ENCODE measurements at regions not wholly inside any gene's neighbourhood (a gene's known extent, or its start where the extent isn't known, plus 50 kb on each side); places are given as distances from the start of the nearest gene placed in this dataset.

GRCh38 chr21:16767201-16767600 is 745.6 kb upstream of the CXADR start:
- Histone ChIP-seq H3K27me3 (no peaks in the 10 kb centered on the region), H3K27ac (no peak overlapping the region), H3K9me3 (no peaks in the 10 kb centered on the region), H3K4me3 (no peak overlapping the region), H3K36me3 (no peaks in the 10 kb centered on the region), H3K4me1 (no peaks in the 10 kb centered on the region)
- TF ChIP-seq CTCF (IDR thresholded peaks at IDR 0.05) = no peak
- DNase-seq (ENCODE audit: low spot score) = no peak

- no peaks in the 10 kb centered on the region for H3K36me3 ChIP-seq
- H3K9me3 ChIP-seq = no peaks in the 10 kb centered on the region
- TF ChIP-seq CTCF (IDR thresholded peaks at IDR 0.05) = no peak
- DNase-seq (ENCODE audit: low spot score) = no peak
- no peaks in the 10 kb centered on the region for H3K27me3 ChIP-seq
- H3K4me1 ChIP-seq = no peaks in the 10 kb centered on the region
- H3K4me3 ChIP-seq = no peak overlapping the region
- H3K27ac ChIP-seq = no peak overlapping the region
These were observed 744.7 kb upstream of the CXADR start for GRCh38 chr21:16768096-16768495.

- Histone ChIP-seq H3K36me3 (no peaks in the 10 kb centered on the region), H3K27me3 (no peaks in the 10 kb centered on the region), H3K27ac (no peak overlapping the region), H3K4me1 (no peaks in the 10 kb centered on the region), H3K9me3 (no peaks in the 10 kb centered on the region), H3K4me3 (no peak overlapping the region)
- TF ChIP-seq CTCF (IDR thresholded peaks at IDR 0.05) = no peak
- DNase-seq (ENCODE audit: low spot score) = no peak
These were observed 742.6 kb upstream of the CXADR start for GRCh38 chr21:16770266-16770665.

GRCh38 chr21:16773206-16773605 is 739.6 kb upstream of the CXADR start:
- Histone ChIP-seq H3K27ac (no peak overlapping the region), H3K36me3 (no peaks in the 10 kb centered on the region), H3K4me3 (no peak overlapping the region), H3K27me3 (no peaks in the 10 kb centered on the region), H3K4me1 (no peaks in the 10 kb centered on the region), H3K9me3 (no peaks in the 10 kb centered on the region)
- DNase-seq (ENCODE audit: low spot score) = no peak
- no peak for TF ChIP-seq CTCF (IDR thresholded peaks at IDR 0.05)

GRCh38 chr21:16775076-16775475 is 737.8 kb upstream of the CXADR start:
- no peaks in the 10 kb centered on the region for H3K27me3 ChIP-seq
- TF ChIP-seq CTCF (IDR thresholded peaks at IDR 0.05) = no peak
- no peak overlapping the region for H3K27ac ChIP-seq
- H3K4me1 ChIP-seq = no peaks in the 10 kb centered on the region
- no peak for DNase-seq (ENCODE audit: low spot score)
- no peaks in the 10 kb centered on the region for H3K9me3 ChIP-seq
- H3K36me3 ChIP-seq = no peaks in the 10 kb centered on the region
- H3K4me3 ChIP-seq = no peak overlapping the region

- Histone ChIP-seq H3K9me3 (no peaks in the 10 kb centered on the region), H3K27me3 (no peaks in the 10 kb centered on the region), H3K36me3 (no peaks in the 10 kb centered on the region), H3K4me3 (no peak overlapping the region), H3K4me1 (no peaks in the 10 kb centered on the region), H3K27ac (no peak overlapping the region)
- DNase-seq (ENCODE audit: low spot score) = no peak
- TF ChIP-seq CTCF (IDR thresholded peaks at IDR 0.05) = no peak
These were observed 735.7 kb upstream of the CXADR start for GRCh38 chr21:16777041-16777720.
